ENCODE measurements at regions not wholly inside any gene's neighbourhood (a gene's known extent, or its start where the extent isn't known, plus 50 kb on each side); places are given as distances from the start of the nearest gene placed in this dataset.

GRCh38 chr7:115574681-115575291 is 455.8 kb downstream of the TFEC start:
- H4K8ac ChIP-seq (ENCODE audit: low read depth, low read length), result no peak overlapping the region
- H3K18ac ChIP-seq (ENCODE audit: low read length), result no peak overlapping the region
- no peak overlapping the region for H3K23ac ChIP-seq (ENCODE audit: low read length)
- WGBS (ENCODE audit: extremely low coverage, insufficient coverage, low lambda C conversion rate), result no CpG with 5 or more reads among the region's 6 CpGs
- H4K5ac ChIP-seq (ENCODE audit: low read length), result no peak overlapping the region
- peak; percentile 14 for DNase-seq
- H2BK5ac ChIP-seq (ENCODE audit: low read length), result no peak overlapping the region
- H3K27ac ChIP-seq (ENCODE audit: low read depth, low read length), result no peak overlapping the region
- no peak overlapping the region for H3K9ac ChIP-seq (ENCODE audit: low read length)
- no peaks in the 10 kb centered on the region for H3K36me3 ChIP-seq (ENCODE audit: control insufficient read depth, insufficient read depth, low read length)
- no peak overlapping the region for H3K4ac ChIP-seq (ENCODE audit: low read depth, low read length)
- no peak overlapping the region for H2BK120ac ChIP-seq (ENCODE audit: low read depth, low read length)
- H2AK5ac ChIP-seq (ENCODE audit: low read length), result no peak overlapping the region
- no peaks in the 10 kb centered on the region for H3K4me1 ChIP-seq (ENCODE audit: control insufficient read depth, low read depth, low read length)
- H3K79me2 ChIP-seq (ENCODE audit: control insufficient read depth, insufficient read depth, low read length), result no peaks in the 10 kb centered on the region
- no peaks in the 10 kb centered on the region for H3K79me1 ChIP-seq (ENCODE audit: low read length)
- H3K4me3 ChIP-seq (ENCODE audit: low read length), result no peak overlapping the region
- H3K4me2 ChIP-seq (ENCODE audit: low read length), result no peak overlapping the region
- H2BK15ac ChIP-seq (replicated peaks; ENCODE audit: low read depth), result no peak overlapping the region
- no peaks in the 10 kb centered on the region for H3K27me3 ChIP-seq (ENCODE audit: insufficient read depth, low read length, poor library complexity)
- no peak overlapping the region for H3K56ac ChIP-seq (ENCODE audit: low read length)

- Histone ChIP-seq H3K9ac (ENCODE audit: low read length) (no peak overlapping the region), H2BK120ac (ENCODE audit: low read depth, low read length) (no peak overlapping the region), H3K23ac (ENCODE audit: low read length) (no peak overlapping the region), H3K4me1 (ENCODE audit: control insufficient read depth, low read depth, low read length) (no peaks in the 10 kb centered on the region), H3K56ac (ENCODE audit: low read length) (no peak overlapping the region), H3K27ac (ENCODE audit: low read depth, low read length) (no peak overlapping the region), H3K79me1 (ENCODE audit: low read length) (no peaks in the 10 kb centered on the region), H2BK15ac (replicated peaks; ENCODE audit: low read depth) (no peak overlapping the region), H3K18ac (ENCODE audit: low read length) (no peak overlapping the region), H4K8ac (ENCODE audit: low read depth, low read length) (no peak overlapping the region), H3K4ac (ENCODE audit: low read depth, low read length) (no peak overlapping the region), H4K5ac (ENCODE audit: low read length) (no peak overlapping the region), H3K27me3 (ENCODE audit: insufficient read depth, low read length, poor library complexity) (no peaks in the 10 kb centered on the region), H3K4me2 (ENCODE audit: low read length) (no peak overlapping the region), H3K4me3 (ENCODE audit: low read length) (no peak overlapping the region), H3K79me2 (ENCODE audit: control insufficient read depth, insufficient read depth, low read length) (no peaks in the 10 kb centered on the region), H2BK5ac (ENCODE audit: low read length) (no peak overlapping the region), H3K36me3 (ENCODE audit: control insufficient read depth, insufficient read depth, low read length) (no peaks in the 10 kb centered on the region), H2AK5ac (ENCODE audit: low read length) (no peak overlapping the region)
- no CpG with 5 or more reads among the region's 1 CpG for WGBS (ENCODE audit: extremely low coverage, insufficient coverage, low lambda C conversion rate)
- DNase-seq, result no peak
These were observed 458.5 kb downstream of the TFEC start for GRCh38 chr7:115572111-115572510.

GRCh38 chr7:115561335-115562110 is 469.0 kb downstream of the TFEC start:
- H4K5ac ChIP-seq (ENCODE audit: low read length), result no peak overlapping the region
- H3K79me2 ChIP-seq (ENCODE audit: control insufficient read depth, insufficient read depth, low read length), result no peaks in the 10 kb centered on the region
- no peaks in the 10 kb centered on the region for H3K79me1 ChIP-seq (ENCODE audit: low read length)
- H3K18ac ChIP-seq (ENCODE audit: low read length), result no peak overlapping the region
- no peak overlapping the region for H3K4me2 ChIP-seq (ENCODE audit: low read length)
- H2BK120ac ChIP-seq (ENCODE audit: low read depth, low read length), result no peak overlapping the region
- H2BK15ac ChIP-seq (replicated peaks; ENCODE audit: low read depth), result no peak overlapping the region
- H3K36me3 ChIP-seq (ENCODE audit: control insufficient read depth, insufficient read depth, low read length), result no peaks in the 10 kb centered on the region
- 100% methylated on average over 2 of the region's 9 CpGs for WGBS (ENCODE audit: extremely low coverage, insufficient coverage, low lambda C conversion rate)
- H3K4me3 ChIP-seq (ENCODE audit: low read length), result no peak overlapping the region
- no peaks in the 10 kb centered on the region for H3K27me3 ChIP-seq (ENCODE audit: insufficient read depth, low read length, poor library complexity)
- DNase-seq, result peak; percentile 9
- no peak overlapping the region for H2BK5ac ChIP-seq (ENCODE audit: low read length)
- no peak overlapping the region for H3K23ac ChIP-seq (ENCODE audit: low read length)
- no peak overlapping the region for H2AK5ac ChIP-seq (ENCODE audit: low read length)
- no peak overlapping the region for H3K56ac ChIP-seq (ENCODE audit: low read length)
- no peaks in the 10 kb centered on the region for H3K4me1 ChIP-seq (ENCODE audit: control insufficient read depth, low read depth, low read length)
- H3K4ac ChIP-seq (ENCODE audit: low read depth, low read length), result no peak overlapping the region
- H4K8ac ChIP-seq (ENCODE audit: low read depth, low read length), result no peak overlapping the region
- no peak overlapping the region for H3K27ac ChIP-seq (ENCODE audit: low read depth, low read length)
- H3K9ac ChIP-seq (ENCODE audit: low read length), result no peak overlapping the region

- H4K5ac ChIP-seq (ENCODE audit: low read length), result no peak overlapping the region
- H3K18ac ChIP-seq (ENCODE audit: low read length), result no peak overlapping the region
- H3K9ac ChIP-seq (ENCODE audit: low read length), result no peak overlapping the region
- no peak overlapping the region for H3K4me3 ChIP-seq (ENCODE audit: low read length)
- H3K4ac ChIP-seq (ENCODE audit: low read depth, low read length), result no peak overlapping the region
- H2AK5ac ChIP-seq (ENCODE audit: low read length), result no peak overlapping the region
- H2BK15ac ChIP-seq (replicated peaks; ENCODE audit: low read depth), result no peak overlapping the region
- H3K79me2 ChIP-seq (ENCODE audit: control insufficient read depth, insufficient read depth, low read length), result no peaks in the 10 kb centered on the region
- no peak overlapping the region for H3K4me2 ChIP-seq (ENCODE audit: low read length)
- WGBS (ENCODE audit: extremely low coverage, insufficient coverage, low lambda C conversion rate), result no CpG with 5 or more reads among the region's 1 CpG
- H2BK120ac ChIP-seq (ENCODE audit: low read depth, low read length), result no peak overlapping the region
- DNase-seq, result no peak
- H3K27me3 ChIP-seq (ENCODE audit: insufficient read depth, low read length, poor library complexity), result no peaks in the 10 kb centered on the region
- no peaks in the 10 kb centered on the region for H3K79me1 ChIP-seq (ENCODE audit: low read length)
- H3K36me3 ChIP-seq (ENCODE audit: control insufficient read depth, insufficient read depth, low read length), result no peaks in the 10 kb centered on the region
- no peak overlapping the region for H4K8ac ChIP-seq (ENCODE audit: low read depth, low read length)
- H2BK5ac ChIP-seq (ENCODE audit: low read length), result no peak overlapping the region
- H3K4me1 ChIP-seq (ENCODE audit: control insufficient read depth, low read depth, low read length), result no peaks in the 10 kb centered on the region
- H3K27ac ChIP-seq (ENCODE audit: low read depth, low read length), result no peak overlapping the region
- H3K23ac ChIP-seq (ENCODE audit: low read length), result no peak overlapping the region
- no peak overlapping the region for H3K56ac ChIP-seq (ENCODE audit: low read length)
These were observed 470.7 kb downstream of the TFEC start for GRCh38 chr7:115559877-115560276.

GRCh38 chr7:115558161-115558560 is 472.4 kb downstream of the TFEC start:
- no peaks in the 10 kb centered on the region for H3K4me1 ChIP-seq (ENCODE audit: control insufficient read depth, low read depth, low read length)
- no peak overlapping the region for H2AK5ac ChIP-seq (ENCODE audit: low read length)
- H3K27me3 ChIP-seq (ENCODE audit: insufficient read depth, low read length, poor library complexity), result no peaks in the 10 kb centered on the region
- no peak overlapping the region for H3K4me3 ChIP-seq (ENCODE audit: low read length)
- H3K56ac ChIP-seq (ENCODE audit: low read length), result no peak overlapping the region
- no peak overlapping the region for H3K9ac ChIP-seq (ENCODE audit: low read length)
- H3K18ac ChIP-seq (ENCODE audit: low read length), result no peak overlapping the region
- no peak overlapping the region for H3K4ac ChIP-seq (ENCODE audit: low read depth, low read length)
- no peak overlapping the region for H4K8ac ChIP-seq (ENCODE audit: low read depth, low read length)
- no peaks in the 10 kb centered on the region for H3K79me1 ChIP-seq (ENCODE audit: low read length)
- DNase-seq, result no peak
- WGBS (ENCODE audit: extremely low coverage, insufficient coverage, low lambda C conversion rate), result no CpG with 5 or more reads among the region's 1 CpG
- no peak overlapping the region for H3K4me2 ChIP-seq (ENCODE audit: low read length)
- H4K5ac ChIP-seq (ENCODE audit: low read length), result no peak overlapping the region
- H3K27ac ChIP-seq (ENCODE audit: low read depth, low read length), result no peak overlapping the region
- H2BK120ac ChIP-seq (ENCODE audit: low read depth, low read length), result no peak overlapping the region
- no peaks in the 10 kb centered on the region for H3K36me3 ChIP-seq (ENCODE audit: control insufficient read depth, insufficient read depth, low read length)
- no peak overlapping the region for H2BK15ac ChIP-seq (replicated peaks; ENCODE audit: low read depth)
- H2BK5ac ChIP-seq (ENCODE audit: low read length), result no peak overlapping the region
- H3K79me2 ChIP-seq (ENCODE audit: control insufficient read depth, insufficient read depth, low read length), result no peaks in the 10 kb centered on the region
- no peak overlapping the region for H3K23ac ChIP-seq (ENCODE audit: low read length)

All from mesendoderm (in vitro differentiated cells).